GM23338 (cell line): ENCODE measurements at regions not wholly inside any gene's neighbourhood (a gene's known extent, or its start where the extent isn't known, plus 50 kb on each side); places are given as distances from the start of the nearest gene placed in this dataset.

ENCODE experiments used
- ATAC-seq: fragments of 200-7000 bp; cut with Tn5 transposase; 3 replicates; pipeline ENCODE4 v1.9.1; 2020
- DNase-seq: peaks from one replicate; pipeline ENCODE4 v3.0.0-alpha.2; 2015; ENCODE audit warnings: low spot score
- H2AFZ ChIP-seq: fragments of 200-600 bp; sonication (generic); 2 replicates; pipeline ENCODE4 v1.8.0; 2016; ENCODE audit warnings: antibody characterized with exemption, mild to moderate bottlenecking, moderate library complexity
- H3F3A ChIP-seq: fragments of 200-600 bp; sonication (generic); replicated peaks from 2 replicates; pipeline ENCODE4 v1.8.0; 2017; ENCODE audit warnings: antibody characterized with exemption, mixed run types, low read depth
- H3K27ac ChIP-seq: fragments of 200-600 bp; sonication (generic); 2 replicates; pipeline ENCODE4 v1.6.1; 2016; ENCODE audit warnings: low read depth
- H3K27me3 ChIP-seq: fragments of 200-600 bp; sonication (generic); 2 replicates; pipeline ENCODE4 v1.8.0; 2016; ENCODE audit warnings: mild to moderate bottlenecking, mixed run types, moderate library complexity; ENCODE audit not compliant: insufficient read depth
- H3K36me3 ChIP-seq: fragments of 200-600 bp; sonication (generic); 2 replicates; pipeline ENCODE4 v1.8.0; 2016; ENCODE audit warnings: mild to moderate bottlenecking; ENCODE audit not compliant: insufficient read depth
- H3K4me1 ChIP-seq: fragments of 200-600 bp; sonication (generic); 2 replicates; pipeline ENCODE4 v1.8.0; 2016; ENCODE audit warnings: mild to moderate bottlenecking, moderate library complexity; ENCODE audit not compliant: insufficient read depth
- H3K4me2 ChIP-seq: fragments of 200-600 bp; sonication (generic); 2 replicates; pipeline ENCODE4 v1.7.1; 2017; ENCODE audit warnings: mixed run types
- H3K4me3 ChIP-seq: fragments of 200-600 bp; sonication (generic); 2 replicates; pipeline ENCODE4 v1.6.1; 2016; ENCODE audit warnings: mixed run types
- H3K79me2 ChIP-seq: fragments of 200-600 bp; sonication (generic); replicated peaks from 2 replicates; pipeline ENCODE4 v1.8.0; 2017; ENCODE audit warnings: mild to moderate bottlenecking; ENCODE audit not compliant: insufficient read depth
- H3K9me2 ChIP-seq: fragments of 200-600 bp; sonication (generic); 2 replicates; pipeline ENCODE4 v1.8.0; 2017; ENCODE audit not compliant: insufficient read depth
- H4K20me1 ChIP-seq: fragments of 200-600 bp; sonication (generic); replicated peaks from 2 replicates; pipeline ENCODE4 v1.8.0; 2017; ENCODE audit warnings: mild to moderate bottlenecking; ENCODE audit not compliant: insufficient read depth
- H3K27ac Mint-ChIP-seq: 2 replicates; pipeline ENCODE4 v1.8.0; 2020; ENCODE audit warnings: inconsistent platforms, mild to moderate bottlenecking, moderate library complexity, mixed read lengths
- H3K27me3 Mint-ChIP-seq: 3 replicates; pipeline ENCODE4 v1.8.0; 2022; ENCODE audit warnings: low read depth, mild to moderate bottlenecking, moderate library complexity, mixed read lengths, inconsistent platforms; ENCODE audit not compliant: insufficient read depth, poor library complexity
- H3K36me3 Mint-ChIP-seq: 3 replicates; pipeline ENCODE4 v1.8.0; 2021; ENCODE audit warnings: low read depth, mild to moderate bottlenecking, inconsistent platforms, moderate library complexity, mixed read lengths
- H3K4me1 Mint-ChIP-seq: 3 replicates; pipeline ENCODE4 v1.8.0; 2020; ENCODE audit warnings: mild to moderate bottlenecking, inconsistent platforms, mixed read lengths
- H3K4me3 Mint-ChIP-seq: 3 replicates; pipeline ENCODE4 v1.8.0; 2021; ENCODE audit warnings: moderate library complexity, mild to moderate bottlenecking, inconsistent platforms, mixed read lengths
- H3K9me3 Mint-ChIP-seq: 3 replicates; pipeline ENCODE4 v1.8.0; 2020; ENCODE audit warnings: moderate library complexity, mild to moderate bottlenecking, inconsistent platforms, mixed read lengths
- CREB1 ChIP-seq: fragments of 250-450 bp; sonication (Bioruptor Pico); IDR thresholded peaks from 2 replicates; pipeline ENCODE4 v1.5.0; 2020; ENCODE audit warnings: low read depth, mild to moderate bottlenecking, moderate library complexity
- CTCF ChIP-seq, 2 experiments: fragments of 200-600 bp in 1 of 2; sonication (generic) in 1 of 2; conservative IDR thresholded peaks; 2 replicates each; pipeline versions ENCODE4 v1.5.1 to v1.6.1; 2016 to 2017; ENCODE audit warnings: antibody characterized with exemption in 2 of 2, low read depth in 2 of 2, mild to moderate bottlenecking in 2 of 2, moderate library complexity in 1 of 2
- EZH2 ChIP-seq: fragments of 200-600 bp; sonication (generic); IDR thresholded peaks from one replicate; pipeline ENCODE4 v1.8.0; 2017; ENCODE audit warnings: antibody characterized with exemption, mild to moderate bottlenecking, low read depth; ENCODE audit not compliant: unreplicated experiment
- EZH2phosphoT487 ChIP-seq: fragments of 200-600 bp; sonication (generic); IDR thresholded peaks from one replicate; pipeline ENCODE4 v1.8.1; 2018; ENCODE audit warnings: antibody characterized with exemption; ENCODE audit not compliant: unreplicated experiment
- JUNB ChIP-seq: IDR thresholded peaks from one replicate; pipeline ENCODE4 v1.6.1; 2016; ENCODE audit warnings: antibody characterized with exemption; ENCODE audit not compliant: unreplicated experiment
- NANOG ChIP-seq: IDR thresholded peaks from 2 replicates; pipeline ENCODE4 v1.6.1; 2016; ENCODE audit warnings: antibody characterized with exemption, borderline replicate concordance
- POLR2AphosphoS5 ChIP-seq: IDR thresholded peaks from 2 replicates; pipeline ENCODE4 v1.6.1; 2016; ENCODE audit warnings: antibody characterized with exemption, low read depth
- STAT1 ChIP-seq: IDR thresholded peaks from one replicate; pipeline ENCODE4 v1.6.1; 2016; ENCODE audit warnings: antibody characterized with exemption; ENCODE audit not compliant: unreplicated experiment
- ZNF114 ChIP-seq: fragments of 250-450 bp; sonication (Bioruptor Pico); IDR thresholded peaks from 2 replicates; pipeline ENCODE4 v1.5.0; 2020; ENCODE audit warnings: mild to moderate bottlenecking, moderate library complexity
- ZNF331 ChIP-seq: fragments of 250-450 bp; sonication (Bioruptor Pico); IDR thresholded peaks from 2 replicates; pipeline ENCODE4 v1.5.0; 2020; ENCODE audit warnings: low read depth, mild to moderate bottlenecking, moderate library complexity
- ZNF462 ChIP-seq: fragments of 250-450 bp; sonication (Bioruptor Pico); IDR thresholded peaks from 2 replicates; pipeline ENCODE4 v1.5.0; 2020; ENCODE audit warnings: mild to moderate bottlenecking, moderate library complexity
- TF ChIP-seq, protein P1 (sequence below): IDR thresholded peaks from one replicate; pipeline ENCODE4 v1.6.1; 2018; ENCODE audit warnings: antibody characterized with exemption; ENCODE audit not compliant: unreplicated experiment
- TF ChIP-seq, protein P2 (sequence below): IDR thresholded peaks from 2 replicates; pipeline ENCODE4 v1.6.1; 2016; ENCODE audit warnings: antibody characterized with exemption

GRCh38 chr20:60835876-60836275, 416.2 kb upstream of the CDH4 start:
- Histone ChIP-seq H3K36me3 (peaks cover 4% of the 10 kb centered on the region; the same call in 1 of the 2 replicates), H3K79me2 (no peaks in the 10 kb centered on the region), H3K27ac (no peak overlapping the region), H3K9me2 (no peaks in the 10 kb centered on the region; the same call in 1 of the 2 replicates), H3K27me3 (no peaks in the 10 kb centered on the region), H3K4me1 (peaks cover 8% of the 10 kb centered on the region; the same call in 1 of the 2 replicates), H3K4me2 (no peak overlapping the region), H4K20me1 (no peaks in the 10 kb centered on the region), H3K4me3 (no peak overlapping the region), H2AFZ (no peak overlapping the region), H3F3A (no peaks in the 10 kb centered on the region)
- H3K4me1 Mint-ChIP-seq = peaks cover 11% of the 10 kb centered on the region
- peaks cover 1% of the 10 kb centered on the region for H3K27me3 Mint-ChIP-seq
- no peak for TF ChIP-seq STAT1
- TF ChIP-seq NANOG = no peak
- TF ChIP-seq POLR2AphosphoS5 = no peak
- TF ChIP-seq, protein P1, sequence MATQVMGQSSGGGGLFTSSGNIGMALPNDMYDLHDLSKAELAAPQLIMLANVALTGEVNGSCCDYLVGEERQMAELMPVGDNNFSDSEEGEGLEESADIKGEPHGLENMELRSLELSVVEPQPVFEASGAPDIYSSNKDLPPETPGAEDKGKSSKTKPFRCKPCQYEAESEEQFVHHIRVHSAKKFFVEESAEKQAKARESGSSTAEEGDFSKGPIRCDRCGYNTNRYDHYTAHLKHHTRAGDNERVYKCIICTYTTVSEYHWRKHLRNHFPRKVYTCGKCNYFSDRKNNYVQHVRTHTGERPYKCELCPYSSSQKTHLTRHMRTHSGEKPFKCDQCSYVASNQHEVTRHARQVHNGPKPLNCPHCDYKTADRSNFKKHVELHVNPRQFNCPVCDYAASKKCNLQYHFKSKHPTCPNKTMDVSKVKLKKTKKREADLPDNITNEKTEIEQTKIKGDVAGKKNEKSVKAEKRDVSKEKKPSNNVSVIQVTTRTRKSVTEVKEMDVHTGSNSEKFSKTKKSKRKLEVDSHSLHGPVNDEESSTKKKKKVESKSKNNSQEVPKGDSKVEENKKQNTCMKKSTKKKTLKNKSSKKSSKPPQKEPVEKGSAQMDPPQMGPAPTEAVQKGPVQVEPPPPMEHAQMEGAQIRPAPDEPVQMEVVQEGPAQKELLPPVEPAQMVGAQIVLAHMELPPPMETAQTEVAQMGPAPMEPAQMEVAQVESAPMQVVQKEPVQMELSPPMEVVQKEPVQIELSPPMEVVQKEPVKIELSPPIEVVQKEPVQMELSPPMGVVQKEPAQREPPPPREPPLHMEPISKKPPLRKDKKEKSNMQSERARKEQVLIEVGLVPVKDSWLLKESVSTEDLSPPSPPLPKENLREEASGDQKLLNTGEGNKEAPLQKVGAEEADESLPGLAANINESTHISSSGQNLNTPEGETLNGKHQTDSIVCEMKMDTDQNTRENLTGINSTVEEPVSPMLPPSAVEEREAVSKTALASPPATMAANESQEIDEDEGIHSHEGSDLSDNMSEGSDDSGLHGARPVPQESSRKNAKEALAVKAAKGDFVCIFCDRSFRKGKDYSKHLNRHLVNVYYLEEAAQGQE = no peak
- no peak for TF ChIP-seq JUNB
- TF ChIP-seq EZH2phosphoT487 = no peak
- TF ChIP-seq, protein P2, sequence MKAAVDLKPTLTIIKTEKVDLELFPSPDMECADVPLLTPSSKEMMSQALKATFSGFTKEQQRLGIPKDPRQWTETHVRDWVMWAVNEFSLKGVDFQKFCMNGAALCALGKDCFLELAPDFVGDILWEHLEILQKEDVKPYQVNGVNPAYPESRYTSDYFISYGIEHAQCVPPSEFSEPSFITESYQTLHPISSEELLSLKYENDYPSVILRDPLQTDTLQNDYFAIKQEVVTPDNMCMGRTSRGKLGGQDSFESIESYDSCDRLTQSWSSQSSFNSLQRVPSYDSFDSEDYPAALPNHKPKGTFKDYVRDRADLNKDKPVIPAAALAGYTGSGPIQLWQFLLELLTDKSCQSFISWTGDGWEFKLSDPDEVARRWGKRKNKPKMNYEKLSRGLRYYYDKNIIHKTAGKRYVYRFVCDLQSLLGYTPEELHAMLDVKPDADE = no peak
- TF ChIP-seq ZNF114 (CRISPR knock-in tag) = no peak
- no peak for TF ChIP-seq CTCF (conservative IDR thresholded peaks at IDR 0.05; ENCODE audit: low read depth in 2 of 2)
- TF ChIP-seq ZNF462 (CRISPR knock-in tag) = no peak
- TF ChIP-seq ZNF331 (CRISPR knock-in tag) = no peak
- TF ChIP-seq EZH2 = no peak
- no peak for TF ChIP-seq CREB1 (CRISPR knock-in tag)
- ATAC-seq (no peak), DNase-seq (no peak)
- no peaks in the 10 kb centered on the region; the same call in 2 of the 3 replicates for H3K36me3 Mint-ChIP-seq
- H3K4me3 Mint-ChIP-seq = no peak overlapping the region
- H3K27ac Mint-ChIP-seq = no peak overlapping the region
- H3K9me3 Mint-ChIP-seq = peaks cover 3% of the 10 kb centered on the region; the same call in 1 of the 3 replicates
